ENCODE measurements at regions not wholly inside any gene's neighbourhood (a gene's known extent, or its start where the extent isn't known, plus 50 kb on each side); places are given as distances from the start of the nearest gene placed in this dataset.
"Not testable (repeated sequence)": the region's sequence is repeated elsewhere in the genome, so short reads cannot be mapped to it uniquely, and the experiment has no call there.

- no peak for DNase-seq
Observed at GRCh38 chr9:89924611-89925010, 319.8 kb downstream of the GADD45G start.

DNA sequence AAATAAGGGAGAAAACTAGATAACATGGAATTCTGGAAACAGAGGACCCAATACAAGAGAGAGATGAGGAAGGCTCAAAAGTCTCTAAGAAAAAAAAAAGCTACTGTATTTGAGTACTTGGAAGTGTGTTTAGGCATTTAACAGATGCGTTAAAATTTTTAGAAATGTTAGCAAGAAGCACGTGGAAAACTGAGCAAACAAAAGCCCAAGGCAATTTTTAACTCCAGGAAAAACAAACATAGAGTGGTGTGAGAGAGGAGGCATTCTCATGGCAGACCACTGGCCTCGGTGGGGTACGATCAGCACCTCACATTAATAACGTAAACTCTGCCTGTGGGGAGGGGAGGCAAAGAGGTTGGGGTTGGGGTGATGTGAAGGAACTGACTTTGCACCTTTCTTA lies 321.4 kb downstream of the GADD45G start:
- no peak for DNase-seq

DNA sequence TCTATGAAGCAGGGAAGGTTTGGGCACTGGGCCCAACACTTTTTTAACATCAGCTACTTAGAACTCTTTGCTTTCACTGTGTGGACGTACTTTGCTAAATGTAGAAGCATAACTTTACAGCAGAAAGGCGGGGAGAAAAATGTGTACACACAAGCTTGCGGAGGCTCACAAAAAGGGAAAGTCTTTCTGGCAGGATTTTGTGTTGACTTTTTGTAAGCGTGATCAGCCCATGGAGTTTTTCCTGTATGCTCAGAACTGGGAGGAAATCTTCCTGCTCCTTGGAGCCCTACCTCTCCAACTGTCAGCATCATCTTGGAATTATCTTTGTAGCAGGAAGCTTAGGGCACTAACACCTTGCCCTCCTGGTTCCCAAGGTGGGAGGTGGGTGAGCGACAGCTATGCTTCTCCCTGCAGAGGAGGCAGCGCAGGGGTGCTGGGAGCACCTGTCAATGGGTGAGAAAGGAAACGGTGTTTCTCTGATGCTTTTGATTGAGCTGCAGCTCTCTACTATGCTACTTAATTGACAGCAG lies 321.9 kb downstream of the GADD45G start:
- no peak for DNase-seq

- DNase-seq: no peak
Observed at GRCh38 chr9:89928106-89928505, 323.3 kb downstream of the GADD45G start.

DNA sequence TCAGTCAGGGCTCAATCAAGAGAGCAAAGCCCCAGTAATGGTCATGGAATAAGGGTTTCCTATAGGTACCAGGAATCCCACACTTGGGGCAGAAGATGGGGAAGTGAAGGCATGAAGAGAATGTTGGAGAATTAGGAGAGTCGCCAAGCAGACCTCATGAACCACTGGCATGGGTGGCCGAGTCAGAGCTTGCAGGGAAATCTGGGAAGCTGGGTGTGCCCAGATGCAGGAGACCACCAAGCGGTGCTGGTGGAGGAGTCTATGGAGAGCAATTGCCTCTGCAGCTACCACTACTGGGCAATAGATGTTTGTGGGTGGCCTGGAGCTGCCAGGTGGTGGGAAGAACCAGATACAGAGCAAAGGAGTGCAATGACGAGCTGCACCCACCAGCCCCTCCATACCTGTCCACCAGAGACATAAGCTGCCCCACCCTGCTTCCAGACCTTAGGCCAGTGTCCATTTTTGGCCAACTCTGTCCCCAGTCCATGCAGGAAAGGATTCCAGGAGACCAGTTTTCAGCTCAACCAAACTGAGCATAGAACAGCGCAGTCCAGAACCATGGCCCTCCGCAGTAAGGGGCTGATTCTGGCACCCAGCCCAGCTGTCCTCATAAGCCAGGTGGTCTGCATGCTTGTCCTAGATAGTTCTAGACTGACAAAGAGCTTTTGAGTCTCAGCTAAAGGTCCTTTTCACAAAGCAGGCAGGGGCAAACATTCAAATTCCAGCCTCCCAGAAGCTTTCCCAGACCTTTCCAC lies 323.9 kb downstream of the GADD45G start:
- DNase-seq: no peak

- DNase-seq: no peak
Observed at GRCh38 chr9:89929315-89929672, 324.5 kb downstream of the GADD45G start.

DNA sequence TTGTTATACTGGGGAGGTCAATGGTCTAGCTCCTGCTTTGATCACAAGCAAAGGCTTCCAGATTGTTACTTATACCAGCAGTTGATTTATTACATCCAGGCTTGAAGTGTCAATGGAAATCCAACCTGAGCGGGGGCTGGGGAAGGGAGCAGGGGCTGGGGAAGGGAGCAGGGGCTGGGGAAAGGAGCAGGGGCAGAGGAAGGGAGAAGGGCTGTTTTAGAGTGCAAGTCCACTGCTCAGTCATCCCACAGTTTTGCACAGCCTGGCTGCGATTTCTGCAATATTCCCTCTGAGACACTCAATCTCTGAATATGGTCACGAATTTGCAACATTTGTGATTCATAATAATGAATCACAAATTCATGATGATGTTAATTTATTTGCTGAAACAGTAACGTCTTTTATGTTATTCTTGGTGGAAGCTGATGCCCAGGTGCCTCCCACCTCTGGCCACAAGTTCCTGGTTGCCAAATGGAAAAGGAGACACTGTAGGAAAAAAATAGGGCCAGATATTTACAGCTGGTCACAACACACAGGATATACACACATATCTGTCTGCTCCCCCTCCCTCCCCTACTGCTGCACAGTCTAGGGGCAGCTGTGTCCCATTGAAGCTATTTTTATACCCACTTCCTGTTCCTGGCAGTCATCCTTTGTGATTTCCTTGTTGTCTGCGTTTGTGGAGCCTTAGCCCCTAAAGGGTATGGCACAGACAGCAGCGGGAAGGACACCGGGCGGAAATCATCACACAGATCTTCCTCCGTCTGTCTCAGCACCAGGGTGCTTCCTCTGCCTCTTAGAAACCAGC lies 325.1 kb downstream of the GADD45G start:
- DNase-seq: no peak

DNA sequence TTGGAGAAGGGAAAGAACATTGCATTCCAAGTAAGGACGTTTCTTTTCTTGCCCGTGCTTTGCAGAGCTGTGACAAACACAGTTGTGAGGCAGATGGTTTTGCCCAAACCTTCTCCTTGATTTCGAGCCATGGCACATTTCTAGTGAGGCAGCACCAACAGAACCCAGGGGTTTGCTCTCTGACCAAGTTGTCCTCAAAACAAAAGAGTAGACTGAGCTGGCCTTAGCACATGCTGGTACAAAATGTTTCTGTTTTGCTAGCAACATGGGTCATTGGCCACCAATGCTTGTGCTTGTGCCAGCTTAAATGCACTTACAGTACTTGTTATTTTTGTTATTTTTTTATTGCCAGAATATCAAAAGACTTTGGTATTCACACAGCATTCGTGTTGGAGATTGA lies 328.8 kb downstream of the GADD45G start:
- DNase-seq: no peak

GRCh38 chr9:89935115-89935514 lies 330.3 kb downstream of the GADD45G start:
- no peak for DNase-seq

DNA sequence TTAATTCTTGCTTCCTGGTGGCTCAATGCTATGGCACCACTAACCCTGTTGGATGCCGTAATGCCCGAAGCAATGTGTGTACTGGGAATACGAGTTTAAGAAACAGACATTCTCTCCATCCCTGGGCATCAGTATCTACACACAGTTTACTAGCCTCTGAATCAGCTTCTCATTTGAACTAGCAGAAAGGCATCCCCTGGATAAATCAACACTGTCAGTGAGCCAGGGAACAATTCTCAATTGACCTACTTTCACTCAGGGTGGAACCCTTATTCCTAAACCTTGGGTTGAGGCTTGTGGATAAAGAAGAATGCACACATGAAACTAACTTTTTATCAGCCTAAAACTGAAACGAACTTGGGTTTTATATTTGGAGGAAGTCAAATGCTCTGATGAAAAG lies 331.0 kb downstream of the GADD45G start:
- DNase-seq: no peak

- DNase-seq: no peak
Observed at GRCh38 chr9:89937051-89937450, 332.2 kb downstream of the GADD45G start.

DNA sequence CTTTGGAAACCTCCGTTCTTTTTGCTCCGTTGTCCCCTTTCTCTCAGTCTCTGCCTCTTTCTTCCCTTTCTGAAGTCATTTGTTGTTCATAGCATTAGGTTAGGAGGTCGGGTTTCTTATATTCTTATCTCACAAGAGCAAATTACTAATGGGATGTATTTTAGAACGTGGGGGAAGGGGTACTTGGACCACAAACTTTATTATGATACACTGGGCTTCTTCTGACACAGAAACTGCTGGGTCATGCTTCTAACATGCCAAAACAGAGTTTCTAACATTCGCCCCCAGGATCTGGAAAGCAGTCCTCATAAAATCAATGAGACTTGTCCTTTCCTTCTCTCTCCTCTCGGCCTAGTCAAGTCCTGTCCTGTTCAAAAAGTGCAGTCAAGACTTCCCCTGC lies 334.4 kb downstream of the GADD45G start:
- DNase-seq: no peak

DNA sequence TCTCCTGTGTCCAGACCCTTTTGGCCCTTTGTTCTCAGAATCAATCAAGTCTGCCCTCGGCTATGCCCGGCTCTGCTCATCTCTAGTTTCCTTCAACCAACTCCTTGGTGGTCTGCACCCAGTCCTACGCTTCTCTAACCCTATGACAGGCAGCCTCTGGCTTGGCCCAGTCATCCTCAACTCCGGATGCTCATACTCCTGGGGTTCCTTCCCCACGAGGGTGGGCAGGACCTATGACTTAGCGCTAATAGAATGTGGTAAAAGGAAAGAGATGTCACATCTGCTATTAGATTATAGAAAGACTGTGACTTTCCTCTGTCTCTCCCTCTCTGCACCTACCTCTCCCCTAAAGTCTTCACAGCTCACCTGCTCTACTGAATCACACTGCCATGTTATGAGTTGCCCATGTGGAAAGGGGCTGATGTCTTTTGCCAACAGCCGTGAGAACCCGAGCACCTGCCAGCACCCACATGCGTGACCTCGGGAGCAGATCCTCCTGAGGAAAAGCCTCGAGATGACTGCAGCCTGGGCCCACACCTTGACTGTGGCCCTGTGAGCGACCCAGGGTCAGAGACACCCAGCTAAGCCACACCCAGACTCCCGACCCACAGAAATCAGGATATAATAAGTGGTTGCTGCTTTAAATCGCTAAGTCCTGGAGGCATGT lies 334.9 kb downstream of the GADD45G start:
- DNase-seq: no peak

DNA sequence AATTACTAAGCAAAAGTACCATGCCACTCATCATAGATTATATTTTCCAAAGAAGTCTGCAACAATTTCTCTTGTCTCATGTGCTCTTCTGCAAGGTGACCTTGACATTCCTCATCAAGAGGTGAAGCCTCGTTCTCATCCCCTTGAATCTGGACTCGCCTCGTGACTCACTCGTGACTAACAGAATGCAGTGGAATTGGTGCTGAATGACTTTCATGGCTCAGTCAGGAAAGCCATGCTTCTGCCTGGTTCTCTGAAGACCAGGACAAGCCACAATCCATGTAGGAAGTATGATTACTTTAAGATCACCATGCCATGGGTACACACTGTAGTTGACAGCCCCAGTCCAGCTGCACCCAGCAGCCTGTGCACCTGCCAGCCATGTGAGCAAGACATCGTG lies 335.8 kb downstream of the GADD45G start:
- no peak for DNase-seq

GRCh38 chr9:89941875-89942274 lies 337.1 kb downstream of the GADD45G start:
- no peak for DNase-seq

- DNase-seq: no peak
Observed at GRCh38 chr9:89942643-89943042, 337.8 kb downstream of the GADD45G start.

GRCh38 chr9:89943309-89943708 lies 338.5 kb downstream of the GADD45G start:
- no peak for DNase-seq

DNA sequence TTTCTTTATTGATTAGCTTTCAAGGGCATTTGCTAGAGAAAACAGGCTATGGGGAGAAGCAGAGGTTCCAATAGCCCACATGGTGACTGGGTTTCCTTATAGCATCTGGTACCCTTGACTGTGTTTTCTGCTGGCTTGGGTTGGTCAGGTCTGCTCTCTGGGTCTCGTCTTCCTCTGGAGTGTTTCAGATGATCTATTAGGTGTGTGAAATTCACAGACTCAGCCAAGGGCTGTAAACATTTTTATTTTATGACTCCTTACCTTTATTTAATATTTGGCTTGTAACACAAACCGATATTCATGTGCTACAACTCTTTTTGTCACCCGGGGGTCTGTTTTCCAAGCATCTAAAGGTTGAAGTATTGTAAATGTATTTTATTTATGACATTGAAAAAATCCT lies 338.9 kb downstream of the GADD45G start:
- no peak for DNase-seq

GRCh38 chr9:89945133-89945532 lies 340.3 kb downstream of the GADD45G start:
- DNase-seq: no peak

DNA sequence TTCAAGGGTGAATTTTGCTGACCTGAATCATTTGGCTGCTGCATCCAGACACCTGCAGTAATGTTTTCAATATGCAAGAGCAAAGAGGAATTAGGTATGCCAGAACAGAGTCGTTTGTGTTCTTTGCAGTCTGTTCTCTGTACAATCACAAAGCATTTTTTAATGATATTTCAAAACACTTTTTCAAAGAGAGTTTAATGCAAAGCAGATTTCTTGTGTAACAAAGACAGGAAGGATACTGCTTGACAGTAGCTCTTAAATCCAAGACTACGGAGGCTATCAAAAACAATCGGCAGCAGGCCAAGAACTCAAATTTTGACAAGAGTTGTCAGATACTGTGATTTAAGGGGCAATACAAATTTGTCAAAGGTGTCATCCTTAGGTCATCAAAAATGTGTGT lies 341.9 kb downstream of the GADD45G start:
- no peak for DNase-seq

GRCh38 chr9:89949111-89949510 lies 344.3 kb downstream of the GADD45G start:
- DNase-seq: no peak

DNA sequence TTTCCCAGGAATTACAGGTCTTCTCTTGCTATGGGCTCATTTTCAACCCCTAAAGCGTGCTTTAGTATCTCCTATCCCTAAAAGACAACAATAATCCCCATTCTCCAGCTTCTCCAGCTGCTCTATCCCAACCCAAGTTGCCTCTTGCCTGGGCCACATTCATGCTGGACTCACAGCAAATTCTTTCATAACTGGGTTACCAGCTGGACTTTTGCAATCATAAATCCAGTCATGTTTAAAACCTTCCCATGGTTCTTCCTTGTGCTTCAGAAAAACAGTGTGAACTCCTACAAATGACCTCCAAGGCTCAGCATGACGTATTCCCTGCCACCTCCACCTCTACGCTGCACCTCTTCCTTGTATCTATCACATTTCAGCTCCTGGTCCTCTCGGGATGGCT lies 346.9 kb downstream of the GADD45G start:
- DNase-seq: no peak

DNA sequence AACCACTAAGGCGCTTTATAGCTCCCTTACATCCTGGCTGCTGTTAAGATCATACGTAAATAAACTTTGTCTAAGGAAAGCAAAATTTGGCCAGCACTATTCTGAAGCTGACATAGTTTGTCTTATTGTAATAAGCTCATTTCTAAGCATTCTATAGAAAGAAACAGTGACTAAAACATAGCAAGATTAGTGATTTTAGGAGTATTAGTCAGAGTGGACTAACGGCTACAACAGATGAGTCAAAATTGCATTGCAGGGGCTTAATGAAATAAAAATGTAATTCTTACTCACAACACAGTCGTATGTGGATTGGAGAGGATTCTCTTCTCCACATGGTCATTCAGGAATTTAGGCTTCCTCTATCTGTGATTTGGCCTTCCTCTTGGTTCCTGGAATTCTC lies 347.6 kb downstream of the GADD45G start:
- DNase-seq: no peak

DNA sequence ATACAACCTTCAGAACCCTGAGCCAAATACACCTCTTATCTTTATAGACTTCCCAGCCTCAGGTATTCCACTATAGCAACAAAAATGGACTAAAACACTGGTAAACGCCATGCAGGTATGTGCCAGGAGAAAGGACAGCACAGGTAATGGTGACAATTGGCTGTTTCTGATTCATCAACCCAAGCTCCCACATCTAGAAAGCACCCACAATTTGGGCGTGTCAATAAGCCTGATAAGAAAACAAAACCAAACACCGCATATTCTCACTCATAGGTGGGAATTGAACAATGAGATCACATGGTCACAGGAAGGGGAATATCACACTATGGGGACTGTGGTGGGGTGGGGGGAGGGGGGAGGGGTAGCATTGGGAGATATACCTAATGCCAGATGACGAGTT lies 348.5 kb downstream of the GADD45G start:
- DNase-seq: not testable (repeated sequence)
